GM18499 (cell line): ENCODE measurements at regions not wholly inside any gene's neighbourhood (a gene's known extent, or its start where the extent isn't known, plus 50 kb on each side); places are given as distances from the start of the nearest gene placed in this dataset.
"Not testable (repeated sequence)": the region's sequence is repeated elsewhere in the genome, so short reads cannot be mapped to it uniquely, and the experiment has no call there.

Source experiments
- ATAC-seq: cut with Tn5 transposase; IDR thresholded peaks from one replicate; pipeline ENCODE4 v1.9.1; 2021; ENCODE audit warnings: moderate number of reproducible peaks; ENCODE audit not compliant: insufficient read depth, unreplicated experiment

DNA sequence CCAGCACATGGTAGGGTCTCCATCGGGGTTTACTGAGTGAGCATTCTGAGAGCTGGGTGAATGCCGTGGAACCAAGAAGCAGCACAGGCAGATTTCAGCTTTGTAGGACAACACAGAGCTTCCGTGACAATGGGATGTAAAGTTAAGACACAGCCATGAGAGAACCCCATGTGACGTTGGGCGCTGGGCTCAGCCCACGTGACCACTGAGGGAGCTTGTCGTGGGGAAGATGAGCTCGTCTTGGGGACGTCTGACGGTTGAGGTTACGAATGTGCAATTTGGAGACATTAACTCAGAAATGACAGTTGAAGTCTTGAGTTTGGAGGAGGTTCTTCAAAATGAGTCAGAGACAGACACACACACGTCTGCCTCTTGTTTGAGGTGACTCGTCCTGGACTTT is 51.5 kb upstream of the MUC20 start:
- not testable (repeated sequence) for ATAC-seq

DNA sequence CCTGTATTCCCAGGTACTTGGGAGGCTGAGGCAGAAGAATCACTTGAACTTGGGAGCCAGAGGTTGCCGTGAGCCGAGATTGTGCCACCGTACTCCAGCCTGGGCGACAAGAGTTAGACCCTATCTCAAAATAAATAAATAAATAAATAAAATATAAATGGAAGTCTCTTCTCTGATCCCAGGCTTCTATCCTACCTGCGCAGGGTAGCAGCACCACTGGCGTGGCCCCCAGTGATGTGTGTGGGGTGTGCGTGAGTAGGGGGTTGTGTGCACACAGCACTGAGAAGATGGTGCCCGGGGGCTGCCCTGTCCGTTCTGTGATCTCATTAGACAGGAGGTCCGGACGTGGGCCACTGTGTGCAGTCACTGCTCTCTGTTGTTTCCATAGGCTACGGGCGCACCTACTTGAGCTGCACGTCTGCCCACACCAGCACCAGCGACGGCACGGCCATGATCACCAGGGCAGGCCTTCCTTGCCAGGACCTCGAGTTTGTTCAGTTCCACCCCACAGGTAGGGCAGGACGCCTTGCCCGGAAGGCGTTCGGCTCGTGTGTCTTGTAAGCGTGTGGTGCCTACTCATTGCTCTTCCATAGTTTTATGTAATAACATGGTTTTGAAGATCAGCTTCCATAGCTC is 52.5 kb upstream of the MUC20 start:
- not testable (repeated sequence) for ATAC-seq

DNA sequence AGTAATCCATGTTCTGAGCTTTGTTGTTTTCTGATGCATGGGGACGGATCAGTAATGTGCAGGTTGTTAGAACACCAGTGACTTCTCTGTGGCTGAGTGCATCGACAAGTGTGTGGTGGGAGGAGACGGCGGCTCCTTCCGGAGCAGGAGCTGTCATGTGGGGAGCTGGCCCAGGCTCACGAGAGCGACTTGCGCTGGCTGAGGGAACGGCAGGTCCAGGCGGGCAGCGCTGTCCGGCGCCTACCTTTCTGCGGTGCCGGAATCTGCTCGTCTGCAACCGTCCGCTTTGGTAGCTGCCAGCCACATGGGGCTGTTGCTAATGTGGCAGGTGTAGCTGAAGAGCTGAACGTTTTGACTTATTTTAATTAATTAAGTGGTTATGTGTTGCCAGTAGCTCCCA is 55.5 kb upstream of the MUC20 start:
- not testable (repeated sequence) for ATAC-seq

DNA sequence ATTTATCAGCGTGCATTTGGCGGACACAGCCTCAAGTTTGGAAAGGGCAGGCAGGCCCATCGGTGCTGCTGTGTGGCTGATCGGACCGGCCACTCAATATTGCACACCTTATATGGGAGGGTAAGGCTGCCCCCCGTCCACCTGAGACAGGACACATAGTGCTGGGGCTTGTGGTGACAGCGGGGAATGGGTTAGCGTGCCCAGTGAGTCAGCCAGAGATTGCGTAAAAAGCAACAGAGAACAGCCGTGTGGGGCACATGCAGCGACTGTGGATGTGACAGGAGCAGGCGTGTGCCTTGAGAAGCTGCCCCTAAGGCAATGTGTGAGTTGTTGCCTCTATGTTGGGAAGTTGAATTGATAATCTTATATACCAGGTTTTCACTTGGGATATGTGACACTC is 56.6 kb upstream of the MUC20 start:
- not testable (repeated sequence) for ATAC-seq

DNA sequence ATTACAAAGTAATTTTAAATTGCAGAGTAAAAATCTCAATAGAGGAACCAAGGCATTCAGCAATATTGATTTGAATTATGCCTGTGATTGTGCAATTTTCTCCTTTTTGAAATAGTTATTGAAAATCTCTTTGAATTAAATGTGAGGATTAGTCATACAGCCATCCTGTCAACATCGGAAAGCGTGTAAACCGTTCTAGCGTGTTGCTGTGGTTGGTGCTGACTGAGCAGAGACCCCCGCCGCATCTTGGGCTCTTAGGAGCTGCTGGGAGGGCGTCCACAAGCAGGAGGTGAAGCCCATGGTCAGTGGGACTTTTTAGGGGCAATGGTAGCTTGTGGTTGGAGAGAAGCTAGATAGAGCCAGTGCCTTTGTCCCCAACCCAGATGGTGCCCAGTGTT is 61.6 kb upstream of the MUC20 start:
- not testable (repeated sequence) for ATAC-seq

DNA sequence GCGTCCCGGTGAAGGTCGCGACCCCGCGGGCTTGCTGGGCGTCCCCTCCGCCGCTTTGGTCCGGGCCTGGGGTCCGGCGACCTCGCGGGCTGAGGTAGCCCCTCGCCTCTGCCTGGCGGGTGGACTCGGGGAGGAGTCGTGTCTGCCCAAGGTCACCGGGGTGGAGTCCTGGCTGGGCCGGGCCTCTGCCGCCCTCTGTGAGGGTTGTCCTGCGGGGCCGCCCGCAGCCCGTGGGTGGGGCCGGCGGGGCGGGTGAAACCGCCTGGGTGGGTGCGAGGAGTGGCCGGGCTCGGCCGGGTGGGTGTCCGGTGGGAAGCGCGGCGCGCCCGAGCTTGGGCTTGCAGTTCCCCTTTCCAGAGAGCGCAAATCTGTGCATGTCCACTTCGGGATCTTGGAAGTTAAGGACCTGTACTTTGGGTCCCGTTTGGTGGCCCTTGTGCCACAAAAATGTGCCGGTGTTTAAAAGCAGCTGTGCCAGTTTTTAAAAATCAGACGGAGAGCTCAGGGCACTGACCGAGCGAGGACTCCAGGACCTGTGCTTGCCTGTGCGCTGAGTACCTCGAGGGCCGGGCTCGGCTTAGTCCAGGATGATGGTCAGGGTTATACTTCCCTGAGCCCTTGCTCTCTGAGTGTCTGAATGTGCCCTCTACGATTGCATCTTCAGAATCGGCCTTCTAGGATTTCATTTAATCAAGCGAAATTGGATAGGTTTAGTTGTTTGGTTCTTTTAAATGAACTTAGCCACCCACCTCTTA is 62.2 kb upstream of the MUC20 start:
- ATAC-seq = not testable (repeated sequence)

DNA sequence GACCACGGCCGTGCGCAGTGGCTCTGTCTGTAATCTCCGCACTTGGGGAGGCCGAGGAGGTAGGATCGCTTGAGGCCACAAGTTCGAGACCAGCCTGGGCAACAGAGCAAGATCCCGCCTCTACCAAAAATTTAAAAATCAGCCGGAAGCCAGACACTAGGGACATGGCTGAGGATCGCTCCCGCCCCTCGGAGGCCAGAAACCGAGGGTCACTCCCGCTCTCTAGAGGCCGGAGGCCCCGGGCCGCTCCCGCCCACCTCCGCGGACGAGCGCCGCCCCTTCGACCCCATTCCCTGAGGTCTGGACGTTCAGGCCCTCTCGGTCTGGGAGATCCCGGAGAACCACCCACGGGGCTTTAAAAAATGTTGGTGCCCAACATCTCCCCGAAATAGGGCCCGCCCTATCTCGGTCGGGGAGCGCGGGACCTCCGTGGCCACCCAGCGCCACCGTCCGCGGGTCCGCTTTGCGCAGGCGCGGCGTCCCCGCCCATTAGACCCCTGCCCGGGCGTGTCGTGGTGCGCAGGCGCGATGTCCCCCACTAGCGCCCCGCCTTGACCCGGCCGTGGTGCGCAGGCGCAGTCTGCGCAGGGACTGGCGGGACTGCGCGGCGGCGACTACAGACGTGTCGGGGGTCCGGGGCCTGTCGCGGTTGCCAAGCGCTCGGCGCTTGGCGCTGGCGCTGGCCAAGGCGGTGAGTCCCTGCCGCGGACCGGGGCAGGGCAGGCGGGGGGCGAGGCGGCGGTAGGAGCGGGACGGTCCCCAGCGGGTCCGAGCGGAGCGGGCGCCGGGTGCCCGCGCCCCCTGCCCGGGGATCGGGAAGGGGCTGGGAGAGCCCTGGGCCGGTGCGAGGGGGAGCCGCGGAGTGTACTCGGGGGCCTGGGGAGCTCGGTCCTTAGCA is 63.1 kb upstream of the MUC20 start:
- not testable (repeated sequence) for ATAC-seq

GRCh38 chr3:195656091-195656490 is 64.7 kb upstream of the MUC20 start:
- not testable (repeated sequence) for ATAC-seq

- ATAC-seq = not testable (repeated sequence)
Observed at GRCh38 chr3:195654746-195655145, 66.0 kb upstream of the MUC20 start.

DNA sequence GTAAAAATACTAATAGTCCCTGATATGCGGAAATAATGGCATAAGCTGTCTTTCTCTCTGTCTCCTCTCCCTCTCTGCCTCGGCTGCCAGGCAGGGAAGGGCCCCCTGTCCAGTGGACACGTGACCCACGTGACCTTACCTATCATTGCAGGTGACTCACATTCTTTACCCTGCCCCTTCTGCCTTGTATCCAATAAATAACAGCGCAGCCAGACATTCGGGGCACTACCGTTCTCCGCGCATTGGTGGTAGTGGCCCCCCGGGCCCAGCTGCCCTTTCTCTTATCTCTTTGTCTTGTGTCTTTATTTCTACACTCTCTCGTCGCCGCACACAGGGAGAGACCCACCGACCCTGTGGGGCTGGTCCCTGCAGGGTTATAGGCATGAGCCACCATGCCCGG is 66.6 kb upstream of the MUC20 start:
- ATAC-seq = not testable (repeated sequence)

DNA sequence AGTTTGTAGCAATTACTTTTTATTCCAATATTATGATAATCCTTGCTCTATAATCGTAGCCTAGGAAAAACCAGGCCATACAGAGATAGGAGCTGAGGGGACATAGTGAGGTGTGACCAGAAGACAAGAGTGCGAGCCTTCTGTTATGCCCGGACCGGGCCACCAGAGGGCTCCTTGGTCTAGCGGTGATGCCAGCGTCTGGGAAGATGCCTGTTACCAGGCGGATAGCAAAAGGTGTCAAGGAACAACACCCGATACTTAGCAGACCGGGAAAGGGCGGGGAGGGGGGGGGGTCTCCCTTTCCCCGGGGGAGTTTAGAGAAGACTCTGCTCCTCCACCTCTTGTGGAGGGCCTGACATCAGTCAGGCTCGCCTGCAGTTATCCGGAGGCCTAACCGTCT is 67.1 kb upstream of the MUC20 start:
- ATAC-seq = not testable (repeated sequence)

DNA sequence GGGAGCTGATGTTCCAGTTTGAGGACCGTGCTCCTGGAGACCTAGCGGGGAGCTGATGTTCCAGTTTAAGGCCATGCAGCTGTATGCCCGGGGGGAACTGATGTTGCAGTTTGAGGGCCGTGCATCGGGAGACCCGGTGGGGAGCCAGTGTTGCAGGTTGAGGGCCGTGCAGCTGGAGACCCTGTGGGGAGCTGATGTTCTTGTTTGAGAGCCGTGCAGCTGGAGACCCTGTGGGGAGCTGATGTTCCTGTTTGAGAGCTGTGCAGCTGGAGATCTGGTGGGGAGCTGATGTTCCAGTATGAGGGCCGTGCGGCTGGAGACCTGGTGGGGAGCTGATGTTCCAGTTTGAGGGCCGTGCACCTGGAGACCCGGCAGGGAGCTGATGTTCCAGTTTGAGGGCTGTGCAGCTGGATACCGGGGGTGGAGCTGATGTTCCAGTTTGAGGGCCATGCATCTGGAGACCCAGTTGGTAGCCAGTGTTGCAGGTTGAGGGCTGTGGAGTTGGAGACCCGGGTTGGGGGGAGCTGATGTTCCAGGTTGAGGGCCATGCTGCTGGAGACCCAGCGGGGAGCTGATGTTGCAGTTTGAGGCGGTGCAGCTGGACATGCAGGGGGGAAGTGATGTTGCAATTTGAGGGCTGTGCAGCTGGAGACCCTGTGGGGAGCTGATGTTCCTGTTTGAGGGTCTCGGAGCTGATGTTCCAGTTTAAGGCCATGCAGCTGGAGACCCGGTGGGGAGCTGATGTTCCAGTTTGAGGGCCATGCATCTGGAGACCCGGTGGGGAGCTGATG is 64.4 kb upstream of the APOD start:
- not testable (repeated sequence) for ATAC-seq

- ATAC-seq = not testable (repeated sequence)
Observed at GRCh38 chr3:195645872-195646271, 62.1 kb upstream of the APOD start.

DNA sequence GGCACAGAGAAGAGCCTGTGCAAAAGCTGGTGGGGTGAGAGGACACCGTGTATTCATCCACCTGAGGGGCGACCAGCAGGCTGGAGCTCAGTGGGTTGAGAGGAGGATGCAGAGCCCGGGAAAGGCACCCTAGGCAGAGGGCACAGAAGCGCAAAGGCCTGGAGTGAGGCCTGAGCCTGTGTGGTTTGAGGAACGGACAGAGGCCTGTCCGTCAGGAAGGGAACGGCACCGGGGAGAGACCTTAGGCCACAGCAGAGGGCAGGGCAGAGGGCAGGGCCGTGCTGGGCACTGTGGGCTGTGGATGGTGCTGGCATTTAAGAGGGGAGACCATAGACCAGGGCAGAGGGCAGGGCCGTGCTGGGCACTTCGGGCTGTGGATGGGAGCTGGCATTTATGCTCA is 59.5 kb upstream of the APOD start:
- ATAC-seq = not testable (repeated sequence)

- not testable (repeated sequence) for ATAC-seq
Observed at GRCh38 chr3:195642311-195642710, 58.6 kb upstream of the APOD start.

- not testable (repeated sequence) for ATAC-seq
Observed at GRCh38 chr3:195638456-195638855, 54.7 kb upstream of the APOD start.

DNA sequence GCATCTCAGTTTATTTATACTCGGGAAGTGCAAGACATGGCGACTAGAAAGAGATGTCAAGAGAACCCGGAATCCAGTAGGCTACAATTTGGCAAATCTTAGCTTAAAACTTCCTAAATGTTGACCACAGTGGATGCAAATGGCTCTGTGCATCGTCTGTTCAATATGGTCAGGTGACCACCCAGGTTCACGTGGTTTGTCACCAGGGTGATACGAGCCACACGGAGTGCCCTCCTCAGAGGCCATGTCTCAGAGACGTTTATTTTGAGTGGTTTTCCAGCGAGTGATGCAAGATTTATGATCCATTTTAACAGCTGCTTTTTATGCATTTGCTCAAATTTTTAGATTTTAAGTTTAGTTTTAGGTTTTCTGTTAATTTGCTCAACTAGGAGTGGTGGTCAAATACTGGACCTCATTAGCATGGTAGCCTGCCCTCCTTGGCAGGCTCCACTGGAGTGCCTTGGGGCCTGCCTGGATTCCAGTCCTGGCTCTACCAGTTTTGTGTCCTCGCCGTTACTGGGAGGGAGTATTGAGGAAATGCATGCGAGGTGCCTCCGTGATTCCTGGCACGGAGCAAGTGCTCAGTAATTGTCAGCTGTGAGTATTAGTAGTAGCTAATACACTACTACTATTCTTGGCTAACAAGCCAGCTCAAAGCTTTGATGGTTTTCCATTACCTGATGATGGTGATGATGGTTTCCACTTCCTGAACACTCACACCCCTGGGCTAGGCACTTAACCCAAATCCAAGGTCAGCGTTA is 53.9 kb upstream of the APOD start:
- not testable (repeated sequence) for ATAC-seq

DNA sequence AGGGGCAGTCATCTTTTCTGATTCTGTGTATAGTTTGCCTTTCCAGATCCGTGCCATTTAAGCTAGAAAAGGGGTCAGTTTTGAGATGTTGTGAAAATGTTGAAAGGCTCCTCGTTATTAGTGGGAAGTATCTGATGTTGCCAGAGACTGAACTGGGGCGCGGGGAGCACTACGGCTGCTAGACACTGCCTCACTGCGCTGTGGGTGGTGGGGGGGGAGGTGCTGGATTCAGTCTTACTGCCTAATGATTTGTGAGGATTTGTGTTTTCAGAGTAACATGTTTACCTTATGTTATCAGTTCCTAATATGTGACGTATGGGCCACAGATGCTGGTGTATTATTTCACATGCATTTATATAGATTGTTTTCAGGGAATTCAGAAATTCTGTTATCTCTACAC is 53.3 kb upstream of the APOD start:
- not testable (repeated sequence) for ATAC-seq
